Smooth muscle cell (in vitro differentiated cells): ENCODE measurements at regions not wholly inside any gene's neighbourhood (a gene's known extent, or its start where the extent isn't known, plus 50 kb on each side); places are given as distances from the start of the nearest gene placed in this dataset.

Experiments
- DNase-seq: peaks from one replicate; lab custom pipeline; 2025; ENCODE audit not compliant: unreplicated experiment; lab: John Stamatoyannopoulos, UW
- H2AFZ ChIP-seq: fragments of 200-600 bp; sonication (generic); 2 replicates; pipeline ENCODE4 v1.6.0; 2016; ENCODE audit warnings: antibody characterized with exemption, low read depth, mild to moderate bottlenecking
- H3F3A ChIP-seq: fragments of 200-600 bp; sonication (generic); 2 replicates; pipeline ENCODE4 v1.6.0; 2017; ENCODE audit warnings: antibody characterized with exemption, low read depth
- H3K27ac ChIP-seq: fragments of 200-600 bp; sonication (generic); 2 replicates; pipeline ENCODE4 v1.5.1; 2016; ENCODE audit warnings: low read depth, mild to moderate bottlenecking
- H3K27me3 ChIP-seq: fragments of 200-600 bp; sonication (generic); 2 replicates; pipeline ENCODE4 v1.6.1; 2016; ENCODE audit warnings: low read depth, mild to moderate bottlenecking
- H3K36me3 ChIP-seq: fragments of 200-600 bp; sonication (generic); 2 replicates; pipeline ENCODE4 v1.5.1; 2016; ENCODE audit warnings: low read depth
- H3K4me1 ChIP-seq: fragments of 200-600 bp; sonication (generic); 2 replicates; pipeline ENCODE4 v1.5.1; 2016; ENCODE audit warnings: low read depth
- H3K4me2 ChIP-seq: fragments of 200-600 bp; sonication (generic); 2 replicates; pipeline ENCODE4 v1.6.0; 2016; ENCODE audit warnings: mild to moderate bottlenecking
- H3K4me3 ChIP-seq: fragments of 200-600 bp; sonication (generic); 2 replicates; pipeline ENCODE4 v1.5.1; 2016; ENCODE audit warnings: mild to moderate bottlenecking
- H3K79me2 ChIP-seq: fragments of 200-600 bp; sonication (generic); 2 replicates; pipeline ENCODE4 v1.6.0; 2016; ENCODE audit warnings: low read depth, mild to moderate bottlenecking
- H3K9ac ChIP-seq: fragments of 200-600 bp; sonication (generic); 2 replicates; pipeline ENCODE4 v1.6.0; 2016; ENCODE audit warnings: low read depth
- H3K9me3 ChIP-seq: fragments of 200-600 bp; sonication (generic); replicated peaks from 2 replicates; pipeline ENCODE4 v1.5.1; 2016; ENCODE audit warnings: low read depth
- H4K20me1 ChIP-seq: fragments of 200-600 bp; sonication (generic); 2 replicates; pipeline ENCODE4 v1.6.0; 2016; ENCODE audit warnings: low read depth
- CTCF ChIP-seq: fragments of 200-600 bp; sonication (generic); IDR thresholded peaks from 2 replicates; pipeline ENCODE4 v1.5.1; 2017; ENCODE audit warnings: borderline replicate concordance, mild to moderate bottlenecking, antibody characterized with exemption; ENCODE audit not compliant: insufficient read depth, poor library complexity, severe bottlenecking
- WGBS: methylation state at CpG from one replicate; pipeline ENCODE4 v1.1.7; 2016; ENCODE audit warnings: low lambda C conversion rate; 5-methylcytosine and 5-hydroxymethylcytosine counted together

GRCh38 chr5:125560476-125561225 lies 814.2 kb upstream of the ZNF608 start:
- H3K4me3 ChIP-seq = no peak overlapping the region
- peaks cover 18% of the 10 kb centered on the region for H3K4me1 ChIP-seq
- H3F3A ChIP-seq = no peaks in the 10 kb centered on the region
- H3K27ac ChIP-seq = no peak overlapping the region
- no peaks in the 10 kb centered on the region for H4K20me1 ChIP-seq
- H3K9me3 ChIP-seq = no peaks in the 10 kb centered on the region
- no peak for TF ChIP-seq CTCF
- WGBS = 77% methylated on average over 4 of the region's 4 CpGs
- H3K9ac ChIP-seq = no peak overlapping the region
- H3K79me2 ChIP-seq = no peaks in the 10 kb centered on the region
- H3K4me2 ChIP-seq = no peak overlapping the region
- no peak for DNase-seq
- no peak overlapping the region for H2AFZ ChIP-seq
- no peaks in the 10 kb centered on the region for H3K36me3 ChIP-seq
- no peaks in the 10 kb centered on the region for H3K27me3 ChIP-seq

- 89% methylated on average over 5 of the region's 5 CpGs for WGBS
- no peak for TF ChIP-seq CTCF
Measured at GRCh38 chr5:125564317-125564975, 818.0 kb upstream of the ZNF608 start.

GRCh38 chr5:125574491-125575044 lies 828.1 kb upstream of the ZNF608 start:
- peaks cover 25% of the 10 kb centered on the region for H3K4me1 ChIP-seq
- no peak for TF ChIP-seq CTCF
- peak overlapping the region; percentile 69 for H3K4me2 ChIP-seq
- no peak overlapping the region for H3K4me3 ChIP-seq
- H3K27ac ChIP-seq = no peak overlapping the region
- no peak overlapping the region for H3K9ac ChIP-seq
- H3F3A ChIP-seq = peaks cover 13% of the 10 kb centered on the region
- DNase-seq = no peak
- no peaks in the 10 kb centered on the region for H3K27me3 ChIP-seq
- 71% methylated on average over 9 of the region's 9 CpGs for WGBS
- H3K36me3 ChIP-seq = no peaks in the 10 kb centered on the region
- H3K9me3 ChIP-seq = no peaks in the 10 kb centered on the region
- H3K79me2 ChIP-seq = no peaks in the 10 kb centered on the region
- peak overlapping the region; percentile 34 for H2AFZ ChIP-seq
- no peaks in the 10 kb centered on the region for H4K20me1 ChIP-seq

More at GRCh38 chr5:125564317-125564975, 818.0 kb upstream of the ZNF608 start:
- Histone ChIP-seq H2AFZ (no peak overlapping the region), H3K4me2 (no peak overlapping the region), H3K79me2 (no peaks in the 10 kb centered on the region), H3K4me3 (no peak overlapping the region), H3K9ac (no peak overlapping the region), H3K36me3 (no peaks in the 10 kb centered on the region), H3K4me1 (peaks cover 8% of the 10 kb centered on the region), H3K27ac (no peak overlapping the region), H4K20me1 (no peaks in the 10 kb centered on the region), H3K27me3 (no peaks in the 10 kb centered on the region), H3F3A (no peaks in the 10 kb centered on the region), H3K9me3 (no peaks in the 10 kb centered on the region)
- no peak for DNase-seq
